Mammary epithelial cell (primary cell): ENCODE measurements at regions not wholly inside any gene's neighbourhood (a gene's known extent, or its start where the extent isn't known, plus 50 kb on each side); places are given as distances from the start of the nearest gene placed in this dataset.

Experiments used
- CTCF ChIP-seq, 2 donors: IDR thresholded peaks in 1 of 2; conservative IDR thresholded peaks in 1 of 2; 2 replicates each; pipeline ENCODE4 v1.5.1; 2011 to 2012; ENCODE audit warnings: inconsistent platforms in 2 of 2, low read length in 2 of 2, mild to moderate bottlenecking in 2 of 2, control low read depth in 1 of 2, low read depth in 1 of 2; ENCODE audit not compliant: insufficient read depth in 1 of 2; ENCODE audit errors: extremely low read depth in 1 of 2
- EZH2 ChIP-seq: IDR thresholded peaks from 2 replicates; pipeline ENCODE4 v1.6.1; 2012; ENCODE audit warnings: low read length, inconsistent platforms, borderline replicate concordance

GRCh38 chr9:126093771-126094170, 232.9 kb upstream of the MVB12B start:
- TF ChIP-seq CTCF (conservative IDR thresholded peaks at IDR 0.05 in 1 of 2, IDR thresholded peaks at IDR 0.05 in 1 of 2; ENCODE audit: extremely low read depth in 1 of 2, insufficient read depth in 1 of 2, low read depth in 1 of 2, low read length in 2 of 2) = no peak
- TF ChIP-seq EZH2 = no peak
